ENCODE measurements at regions not wholly inside any gene's neighbourhood (a gene's known extent, or its start where the extent isn't known, plus 50 kb on each side); places are given as distances from the start of the nearest gene placed in this dataset.

DNA sequence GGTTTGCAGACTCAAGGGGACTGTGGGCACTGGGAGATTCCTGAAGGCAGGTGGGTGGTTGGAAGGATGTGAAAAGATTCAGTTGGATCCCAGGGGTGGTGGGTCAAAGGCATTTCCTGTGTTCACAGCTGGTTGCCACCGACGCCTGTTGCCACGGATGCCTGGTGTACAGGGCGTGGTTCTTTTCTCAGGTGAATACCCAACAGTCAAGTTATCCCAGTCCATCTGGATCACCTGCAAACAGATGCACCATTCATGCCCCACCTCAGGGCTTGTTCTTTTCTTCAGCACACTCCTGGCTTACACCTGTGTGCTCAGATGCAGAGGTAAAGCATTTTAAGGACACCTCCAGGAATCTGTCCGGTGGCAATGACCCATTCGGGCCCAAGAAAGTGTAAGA is 55.8 kb upstream of the SHOX start:
- Mint-ChIP-seq H3K36me3 (no peaks in the 10 kb centered on the region), H3K9me3 (peaks cover 8% of the 10 kb centered on the region), H3K4me1 (no peaks in the 10 kb centered on the region), H3K27ac (no peak overlapping the region), H3K27me3 (no peaks in the 10 kb centered on the region), H3K4me3 (no peak overlapping the region)
- CTCF ChIA-PET, result no interaction called here
- peak; percentile 22 for DNase-seq

DNA sequence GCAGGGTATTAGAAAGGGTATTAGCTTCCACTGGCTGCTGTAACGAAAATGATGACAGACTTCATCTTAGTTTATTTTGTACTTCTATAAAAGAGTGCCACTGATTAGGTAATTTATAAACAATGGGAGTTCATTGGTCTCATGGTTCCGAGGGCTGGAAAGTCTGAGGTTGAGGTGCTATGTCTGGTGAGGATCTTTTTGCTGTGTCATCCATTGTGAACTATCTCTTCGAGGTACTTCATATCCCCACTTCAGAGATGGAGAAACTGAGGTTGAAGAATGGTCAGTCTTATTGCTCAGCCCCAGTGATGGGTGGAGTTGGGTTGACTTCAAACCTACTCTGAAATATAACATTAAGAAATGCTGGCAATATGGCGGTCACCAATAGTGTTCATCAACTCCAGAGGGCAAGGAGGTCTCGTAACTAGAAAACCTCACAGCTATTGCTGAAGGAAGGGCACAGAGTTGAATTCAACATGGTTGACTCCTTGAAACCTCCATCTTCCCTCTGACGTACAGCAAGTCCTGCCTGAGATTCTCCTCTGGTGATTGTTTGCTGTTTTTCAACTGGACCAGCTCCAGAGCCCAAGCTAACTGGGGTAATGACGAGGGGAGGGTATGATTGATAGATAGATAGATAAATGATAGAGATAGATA is 53.6 kb upstream of the SHOX start:
- DNase-seq, result no peak
- Mint-ChIP-seq H3K27me3 (no peaks in the 10 kb centered on the region), H3K4me3 (no peak overlapping the region), H3K4me1 (no peaks in the 10 kb centered on the region), H3K36me3 (no peaks in the 10 kb centered on the region), H3K27ac (no peak overlapping the region), H3K9me3 (peaks cover 14% of the 10 kb centered on the region)
- CTCF ChIA-PET, result no interaction called here

DNA sequence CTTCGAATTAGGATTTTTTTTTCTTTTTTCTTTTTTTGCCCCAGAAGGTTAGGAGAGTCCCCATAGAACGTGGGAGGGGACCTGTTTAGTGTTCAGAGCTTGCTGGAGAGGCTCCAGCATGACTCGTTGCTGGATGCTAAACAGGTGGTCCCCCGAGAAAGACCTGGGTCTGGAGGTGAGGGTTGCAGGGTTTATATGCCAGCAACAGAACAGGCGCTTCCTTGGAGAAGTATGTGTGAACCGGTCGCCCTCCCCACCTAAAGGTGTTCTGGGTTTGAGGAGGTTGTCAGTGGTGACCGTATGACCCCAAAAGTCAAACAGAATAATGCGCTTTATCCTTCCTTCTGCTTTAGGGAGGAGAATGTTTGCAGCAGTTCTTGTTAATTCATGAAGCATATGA is 52.1 kb upstream of the SHOX start:
- Mint-ChIP-seq H3K4me1 (no peaks in the 10 kb centered on the region), H3K27ac (no peak overlapping the region), H3K36me3 (no peaks in the 10 kb centered on the region), H3K27me3 (no peaks in the 10 kb centered on the region), H3K4me3 (no peak overlapping the region), H3K9me3 (peaks cover 14% of the 10 kb centered on the region)
- CTCF ChIA-PET, result no interaction called here
- DNase-seq, result no peak

DNA sequence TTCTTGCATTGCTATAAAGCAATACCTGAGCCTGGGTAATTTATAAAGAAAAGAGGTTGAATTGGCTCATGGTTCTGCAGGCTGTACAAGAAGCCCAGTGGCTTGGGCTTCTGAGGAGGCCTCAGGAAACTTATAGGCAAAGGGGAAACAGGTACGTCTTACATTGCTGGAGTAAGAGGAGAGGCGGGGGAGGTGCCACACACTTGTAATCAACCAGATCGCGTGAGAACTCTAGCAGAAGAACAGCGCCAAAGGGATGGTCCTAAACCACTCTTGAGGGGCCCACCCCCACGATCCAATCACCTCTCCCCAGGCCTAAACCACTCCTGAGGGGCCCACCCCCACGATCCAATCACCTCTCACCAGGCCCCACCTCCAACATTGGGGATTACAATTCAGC is 50.6 kb upstream of the SHOX start:
- DNase-seq, result no peak
- Mint-ChIP-seq H3K4me3 (no peak overlapping the region), H3K27me3 (peaks cover 3% of the 10 kb centered on the region), H3K27ac (no peak overlapping the region), H3K4me1 (no peaks in the 10 kb centered on the region), H3K9me3 (peaks cover 14% of the 10 kb centered on the region), H3K36me3 (no peaks in the 10 kb centered on the region)
- CTCF ChIA-PET, result no interaction called here
